ENCODE measurements at regions not wholly inside any gene's neighbourhood (a gene's known extent, or its start where the extent isn't known, plus 50 kb on each side); places are given as distances from the start of the nearest gene placed in this dataset.

GRCh38 chr6:18861204-18861603 lies 474.1 kb downstream of the RNF144B start:
- WGBS, 2 donors, result 6 to 8% methylated on average over 3 of the region's 3 CpGs
- TF ChIP-seq POLR2A (IDR thresholded peaks at IDR 0.05), result no peak
- no peak for TF ChIP-seq CTCF (IDR thresholded peaks at IDR 0.05)
- DNase-seq (ENCODE audit: low spot score in 2 of 2), result no peak

GRCh38 chr6:18883268-18883667 lies 496.1 kb downstream of the RNF144B start:
- WGBS, 2 donors, result 40 to 55% methylated on average over 2 of the region's 2 CpGs
- no peak overlapping the region for H3K4me3 ChIP-seq (ENCODE audit: low read depth, poor library complexity, severe bottlenecking)
- no peak for TF ChIP-seq CTCF (IDR thresholded peaks at IDR 0.05)
- DNase-seq (ENCODE audit: low spot score in 2 of 2), result no peak
- intact Hi-C loops (cut with DNase I; ENCODE audit: low total_unique reads), result no loop called here

More at GRCh38 chr6:18861204-18861603, 474.1 kb downstream of the RNF144B start:
- no peak overlapping the region for H3K4me3 ChIP-seq (ENCODE audit: low read depth, poor library complexity, severe bottlenecking)
- intact Hi-C loops (cut with DNase I; ENCODE audit: low total_unique reads), result no loop called here

GRCh38 chr6:18883851-18884250 lies 496.7 kb downstream of the RNF144B start:
- no peak for TF ChIP-seq POLR2A (IDR thresholded peaks at IDR 0.05)
- no peak for TF ChIP-seq CTCF (IDR thresholded peaks at IDR 0.05)
- intact Hi-C loops (cut with DNase I; ENCODE audit: low total_unique reads), result no loop called here
- no peak overlapping the region for H3K4me3 ChIP-seq (ENCODE audit: low read depth, poor library complexity, severe bottlenecking)
- WGBS, 2 donors, result 74 to 81% methylated on average over 3 of the region's 3 CpGs
- no peak for DNase-seq (ENCODE audit: low spot score in 2 of 2)

- TF ChIP-seq CTCF (IDR thresholded peaks at IDR 0.05) (no peak), POLR2A (IDR thresholded peaks at IDR 0.05) (no peak)
- DNase-seq (ENCODE audit: low spot score in 2 of 2), result no peak
- intact Hi-C loops (cut with DNase I; ENCODE audit: low total_unique reads), result no loop called here
- H3K4me3 ChIP-seq (ENCODE audit: low read depth, poor library complexity, severe bottlenecking), result no peak overlapping the region
- WGBS, 2 donors, result 53 to 57% methylated on average over 7 of the region's 7 CpGs
Measured at GRCh38 chr6:18893540-18894269, 506.6 kb downstream of the RNF144B start.

- no peak overlapping the region for H3K4me3 ChIP-seq (ENCODE audit: low read depth, poor library complexity, severe bottlenecking)
- TF ChIP-seq POLR2A (IDR thresholded peaks at IDR 0.05), result no peak
- no peak for TF ChIP-seq CTCF (IDR thresholded peaks at IDR 0.05)
- intact Hi-C loops (cut with DNase I; ENCODE audit: low total_unique reads), result no loop called here
- DNase-seq (ENCODE audit: low spot score in 2 of 2), result no peak
Measured at GRCh38 chr6:18897350-18897749, 510.2 kb downstream of the RNF144B start.

- intact Hi-C loops (cut with DNase I; ENCODE audit: low total_unique reads), result no loop called here
- TF ChIP-seq POLR2A (IDR thresholded peaks at IDR 0.05), result no peak
- TF ChIP-seq CTCF (IDR thresholded peaks at IDR 0.05), result no peak
- 85 to 91% methylated on average over 2 of the region's 2 CpGs for WGBS, 2 donors
- no peak overlapping the region for H3K4me3 ChIP-seq (ENCODE audit: low read depth, poor library complexity, severe bottlenecking)
- DNase-seq (ENCODE audit: low spot score in 2 of 2), result no peak
Measured at GRCh38 chr6:18904681-18905080, 517.5 kb downstream of the RNF144B start.

Measured in lower leg skin (tissue), 4 donors.